ENCODE measurements at regions not wholly inside any gene's neighbourhood (a gene's known extent, or its start where the extent isn't known, plus 50 kb on each side); places are given as distances from the start of the nearest gene placed in this dataset.
"Not testable (repeated sequence)": the region's sequence is repeated elsewhere in the genome, so short reads cannot be mapped to it uniquely, and the experiment has no call there.

DNA sequence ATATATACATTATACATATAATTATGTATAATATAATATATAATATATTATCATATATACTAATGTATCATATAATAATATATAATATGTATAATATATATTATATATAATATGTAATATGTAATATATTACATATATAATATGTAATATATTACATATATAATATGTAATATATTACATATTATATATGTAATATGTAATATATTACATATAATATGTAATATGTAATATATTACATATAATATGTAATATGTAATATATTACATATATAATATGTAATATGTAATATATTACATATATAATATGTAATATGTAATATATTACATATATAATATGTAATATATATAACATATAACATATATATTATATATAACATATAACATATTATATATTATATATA is 1020.9 kb downstream of the KCNMA1 start:
- DNase-seq = not testable (repeated sequence)

DNA sequence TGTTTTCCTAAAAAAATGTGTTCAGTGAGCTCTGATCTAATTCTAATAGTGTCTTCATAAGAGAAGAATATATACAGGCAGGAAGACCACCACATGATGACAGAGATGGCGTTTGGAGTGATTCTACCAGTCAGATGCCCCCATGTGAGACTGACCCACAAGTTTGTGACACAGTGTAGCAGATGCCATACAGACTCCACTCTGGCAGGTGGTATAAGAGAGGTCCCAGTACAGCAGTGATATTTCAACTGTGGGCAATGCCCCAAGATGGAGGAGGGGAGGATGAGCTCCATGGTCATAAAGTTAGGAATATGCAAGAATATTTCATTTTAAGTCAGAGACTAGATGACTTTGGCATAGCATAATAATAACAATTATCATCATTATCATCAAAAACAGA is 1022.6 kb downstream of the KCNMA1 start:
- no peak for DNase-seq
